SK-N-MC (cell line): ENCODE measurements at regions not wholly inside any gene's neighbourhood (a gene's known extent, or its start where the extent isn't known, plus 50 kb on each side); places are given as distances from the start of the nearest gene placed in this dataset.

Experiments
- EZH2 ChIP-seq: fragments of 200-600 bp; sonication (generic); IDR thresholded peaks from one replicate; pipeline ENCODE4 v1.6.1; 2017; ENCODE audit warnings: antibody characterized with exemption
- FOXP2 ChIP-seq: optimal IDR thresholded peaks from 2 replicates; pipeline ENCODE3; 2011; ENCODE audit warnings: mild to moderate bottlenecking, moderate library complexity; ENCODE audit not compliant: insufficient read depth; ENCODE audit errors: extremely low read length, control extremely low read depth
- POLR2AphosphoS5 ChIP-seq: IDR thresholded peaks from 2 replicates; pipeline ENCODE4 v1.6.1; 2012; ENCODE audit warnings: mild to moderate bottlenecking, low read depth, low read length, borderline replicate concordance

- TF ChIP-seq POLR2AphosphoS5 (no peak), EZH2 (no peak), FOXP2 (no peak)
Measured at GRCh38 chr2:65802298-65802942, 370.0 kb upstream of the SPRED2 start.
